NCI-H2196 (cell line): ENCODE measurements at regions not wholly inside any gene's neighbourhood (a gene's known extent, or its start where the extent isn't known, plus 50 kb on each side); places are given as distances from the start of the nearest gene placed in this dataset.
A peak's percentile ranks its signal among the peaks of the same experiment; 100 is the strongest.

Experiments
- DNase-seq: peaks from one replicate; lab custom pipeline; 2025; ENCODE audit not compliant: unreplicated experiment; lab: John Stamatoyannopoulos, UW

- DNase-seq: peak; percentile 40
Observed at GRCh38 chr11:116563028-116563711, 209.6 kb downstream of the BUD13 start.

GRCh38 chr11:116560589-116560988 is 212.2 kb downstream of the BUD13 start:
- DNase-seq: no peak

- no peak for DNase-seq
Observed at GRCh38 chr11:116558504-116559211, 214.1 kb downstream of the BUD13 start.

- no peak for DNase-seq
Observed at GRCh38 chr11:116557282-116557681, 215.5 kb downstream of the BUD13 start.

GRCh38 chr11:116556483-116556882 is 216.3 kb downstream of the BUD13 start:
- no peak for DNase-seq

- DNase-seq: no peak
Observed at GRCh38 chr11:116553482-116553881, 219.3 kb downstream of the BUD13 start.

GRCh38 chr11:116551576-116551975 is 221.2 kb downstream of the BUD13 start:
- DNase-seq: no peak

GRCh38 chr11:116548256-116548655 is 224.5 kb downstream of the BUD13 start:
- no peak for DNase-seq

- DNase-seq: no peak
Observed at GRCh38 chr11:116547571-116547970, 225.2 kb downstream of the BUD13 start.

GRCh38 chr11:116545912-116546311 is 226.9 kb downstream of the BUD13 start:
- DNase-seq: no peak

GRCh38 chr11:116544721-116545120 is 228.1 kb downstream of the BUD13 start:
- no peak for DNase-seq

GRCh38 chr11:116543911-116544475 is 228.8 kb downstream of the BUD13 start:
- DNase-seq: no peak

- no peak for DNase-seq
Observed at GRCh38 chr11:116543099-116543498, 229.7 kb downstream of the BUD13 start.

GRCh38 chr11:116542406-116542805 is 230.4 kb downstream of the BUD13 start:
- DNase-seq: no peak

- DNase-seq: no peak
Observed at GRCh38 chr11:116541460-116541859, 231.3 kb downstream of the BUD13 start.

- DNase-seq: no peak
Observed at GRCh38 chr11:116540645-116541304, 232.0 kb downstream of the BUD13 start.

- DNase-seq: no peak
Observed at GRCh38 chr11:116539836-116540418, 232.9 kb downstream of the BUD13 start.

- DNase-seq: no peak
Observed at GRCh38 chr11:116539211-116539610, 233.6 kb downstream of the BUD13 start.

- DNase-seq: no peak
Observed at GRCh38 chr11:116538677-116539076, 234.1 kb downstream of the BUD13 start.

- no peak for DNase-seq
Observed at GRCh38 chr11:116537709-116538108, 235.1 kb downstream of the BUD13 start.

GRCh38 chr11:116537121-116537520 is 235.7 kb downstream of the BUD13 start:
- DNase-seq: no peak
